ENCODE measurements at regions not wholly inside any gene's neighbourhood (a gene's known extent, or its start where the extent isn't known, plus 50 kb on each side); places are given as distances from the start of the nearest gene placed in this dataset.

DNA sequence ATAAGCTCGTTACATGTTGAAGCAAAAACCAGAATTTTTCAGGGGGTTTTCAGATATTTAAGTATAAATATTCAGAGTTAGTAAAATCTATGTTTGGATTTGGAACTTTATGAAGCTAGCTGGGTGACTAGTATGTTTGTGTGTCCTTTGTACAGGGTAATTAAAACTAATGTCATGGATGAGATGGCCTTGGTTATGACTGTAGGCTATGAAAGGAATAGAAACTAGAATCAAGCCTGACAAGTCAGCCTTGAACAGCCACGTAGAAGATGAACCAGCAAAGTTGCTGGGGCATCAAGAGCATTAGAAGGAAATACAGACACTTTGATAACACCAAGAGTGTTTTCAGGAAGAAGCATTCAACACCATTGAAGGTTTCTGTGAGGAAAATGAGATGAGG lies 825.1 kb upstream of the CNTNAP5 start:
- Histone ChIP-seq H3K9ac (ENCODE audit: low read depth in 1 of 2, low read length in 2 of 2) (no peak overlapping the region), H3K4me3 (ENCODE audit: low read length in 2 of 2) (no peak overlapping the region), H3K27ac (ENCODE audit: low read depth in 2 of 2, low read length in 2 of 2) (no peak overlapping the region), H3K27me3 (ENCODE audit: control insufficient read depth in 2 of 2, insufficient read depth in 2 of 2, low read length in 2 of 2) (no peaks in the 10 kb centered on the region), H3K4me1 (ENCODE audit: control insufficient read depth in 2 of 2, insufficient read depth in 2 of 2, low read length in 2 of 2) (no peaks in the 10 kb centered on the region), H3K9me3 (ENCODE audit: control insufficient read depth in 2 of 2, low read length in 2 of 2) (peaks cover 0 to 2% of the 10 kb centered on the region in 2 donors), H3K36me3 (ENCODE audit: control insufficient read depth in 2 of 2, insufficient read depth in 2 of 2, low read length in 2 of 2) (no peaks in the 10 kb centered on the region)

DNA sequence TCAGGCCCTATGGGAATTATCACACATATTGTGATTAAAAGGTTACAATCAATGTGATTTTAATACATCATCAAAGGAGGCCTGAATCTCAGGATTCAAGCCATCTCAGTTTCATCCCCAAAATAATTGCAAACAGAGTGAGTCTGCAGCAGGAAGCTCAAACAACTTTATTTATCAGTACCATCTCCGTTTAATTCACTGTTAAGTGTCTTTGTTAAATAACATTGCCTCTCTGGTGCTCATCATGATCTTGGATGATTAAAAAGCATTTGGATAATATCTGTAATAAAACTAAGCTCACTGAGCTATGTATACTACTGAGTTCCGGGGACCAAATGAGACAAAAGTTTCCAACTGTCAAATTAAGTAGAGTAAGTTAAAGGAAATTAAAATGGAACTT lies 817.8 kb upstream of the CNTNAP5 start:
- Histone ChIP-seq H3K4me1 (ENCODE audit: control insufficient read depth in 2 of 2, insufficient read depth in 2 of 2, low read length in 2 of 2) (no peaks in the 10 kb centered on the region), H3K9me3 (ENCODE audit: control insufficient read depth in 2 of 2, low read length in 2 of 2) (peaks cover 0 to 2% of the 10 kb centered on the region in 2 donors), H3K9ac (ENCODE audit: low read depth in 1 of 2, low read length in 2 of 2) (no peak overlapping the region), H3K27ac (ENCODE audit: low read depth in 2 of 2, low read length in 2 of 2) (no peak overlapping the region), H3K36me3 (ENCODE audit: control insufficient read depth in 2 of 2, insufficient read depth in 2 of 2, low read length in 2 of 2) (no peaks in the 10 kb centered on the region), H3K27me3 (ENCODE audit: control insufficient read depth in 2 of 2, insufficient read depth in 2 of 2, low read length in 2 of 2) (no peaks in the 10 kb centered on the region), H3K4me3 (ENCODE audit: low read length in 2 of 2) (no peak overlapping the region)

DNA sequence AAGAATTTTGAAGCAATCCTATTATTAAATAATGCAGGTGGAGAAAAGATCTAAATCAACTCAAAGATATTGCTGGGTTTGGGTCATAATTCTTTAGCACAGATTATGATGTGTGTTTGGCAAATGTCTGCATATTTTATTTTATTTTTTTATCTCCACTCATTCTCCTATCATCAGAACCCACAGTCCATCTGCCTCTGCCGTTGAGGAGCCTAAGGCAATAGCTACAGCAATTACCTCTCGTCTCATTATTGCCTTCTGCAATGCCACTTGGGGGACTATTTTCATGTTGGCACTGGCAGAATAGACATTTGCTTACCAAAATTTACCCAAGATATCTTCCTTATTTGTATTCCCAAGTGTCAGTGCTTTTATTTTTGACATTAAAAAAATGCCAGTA lies 815.9 kb upstream of the CNTNAP5 start:
- no peak overlapping the region for H3K9ac ChIP-seq (ENCODE audit: low read depth in 1 of 2, low read length in 2 of 2)
- no peaks in the 10 kb centered on the region for H3K36me3 ChIP-seq (ENCODE audit: control insufficient read depth in 2 of 2, insufficient read depth in 2 of 2, low read length in 2 of 2)

DNA sequence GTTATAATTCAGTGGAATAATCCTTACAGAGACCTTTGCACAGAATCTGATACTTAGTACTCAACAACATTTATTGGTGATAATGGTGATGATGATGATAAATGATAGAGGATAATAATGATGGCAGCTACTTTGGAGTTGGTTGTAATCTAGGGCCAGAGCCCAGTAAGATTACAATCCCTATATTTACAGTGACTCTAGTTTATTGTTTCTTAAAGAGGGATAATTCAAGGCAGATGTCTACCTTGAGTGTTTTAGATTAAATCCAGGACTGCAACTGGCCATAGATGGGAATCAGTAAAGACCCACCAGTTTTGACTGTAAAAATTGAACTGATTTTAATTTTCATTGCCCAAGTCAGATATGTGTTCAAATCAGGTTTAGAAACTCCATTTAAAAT lies 813.9 kb upstream of the CNTNAP5 start:
- Histone ChIP-seq H3K9me3 (ENCODE audit: control insufficient read depth in 2 of 2, low read length in 2 of 2) (no peaks in the 10 kb centered on the region), H3K36me3 (ENCODE audit: control insufficient read depth in 2 of 2, insufficient read depth in 2 of 2, low read length in 2 of 2) (no peaks in the 10 kb centered on the region), H3K27me3 (ENCODE audit: control insufficient read depth in 2 of 2, insufficient read depth in 2 of 2, low read length in 2 of 2) (no peaks in the 10 kb centered on the region), H3K4me1 (ENCODE audit: control insufficient read depth in 2 of 2, insufficient read depth in 2 of 2, low read length in 2 of 2) (no peaks in the 10 kb centered on the region), H3K4me3 (ENCODE audit: low read length in 2 of 2) (no peak overlapping the region), H3K9ac (ENCODE audit: low read depth in 1 of 2, low read length in 2 of 2) (no peak overlapping the region), H3K27ac (ENCODE audit: low read depth in 2 of 2, low read length in 2 of 2) (no peak overlapping the region)

More for the DNA sequence above, 815.9 kb upstream of the CNTNAP5 start:
- peaks cover 0 to 2% of the 10 kb centered on the region in 2 donors for H3K9me3 ChIP-seq (ENCODE audit: control insufficient read depth in 2 of 2, low read length in 2 of 2)
- H3K27ac ChIP-seq (ENCODE audit: low read depth in 2 of 2, low read length in 2 of 2) = no peak overlapping the region
- H3K27me3 ChIP-seq (ENCODE audit: control insufficient read depth in 2 of 2, insufficient read depth in 2 of 2, low read length in 2 of 2) = no peaks in the 10 kb centered on the region
- H3K4me1 ChIP-seq (ENCODE audit: control insufficient read depth in 2 of 2, insufficient read depth in 2 of 2, low read length in 2 of 2) = no peaks in the 10 kb centered on the region
- no peak overlapping the region for H3K4me3 ChIP-seq (ENCODE audit: low read length in 2 of 2)

DNA sequence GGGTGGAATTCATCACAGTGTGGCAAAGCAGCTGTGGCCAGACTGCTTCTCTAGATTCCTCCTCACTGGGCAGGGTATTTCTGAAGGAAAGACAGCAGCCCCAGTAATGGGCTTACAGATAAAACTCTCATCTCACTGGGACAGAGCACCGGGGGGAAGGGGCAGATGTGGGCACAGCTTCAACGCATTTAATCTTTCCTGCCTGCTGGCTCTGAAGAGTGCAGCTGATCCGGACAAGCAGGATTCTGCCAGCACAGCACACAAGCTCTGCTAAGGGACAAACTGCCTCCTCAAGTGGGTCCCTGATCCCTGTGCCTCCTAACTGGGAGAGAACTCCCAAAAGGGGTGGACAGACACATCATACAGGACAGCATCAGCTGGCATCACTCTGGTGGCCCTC lies 779.9 kb upstream of the CNTNAP5 start:
- Histone ChIP-seq H3K27ac (ENCODE audit: low read depth in 2 of 2, low read length in 2 of 2) (no peak overlapping the region), H3K4me3 (ENCODE audit: low read length in 2 of 2) (no peak overlapping the region), H3K9ac (ENCODE audit: low read depth in 1 of 2, low read length in 2 of 2) (no peak overlapping the region), H3K4me1 (ENCODE audit: control insufficient read depth in 2 of 2, insufficient read depth in 2 of 2, low read length in 2 of 2) (no peaks in the 10 kb centered on the region), H3K36me3 (ENCODE audit: control insufficient read depth in 2 of 2, insufficient read depth in 2 of 2, low read length in 2 of 2) (no peaks in the 10 kb centered on the region), H3K27me3 (ENCODE audit: control insufficient read depth in 2 of 2, insufficient read depth in 2 of 2, low read length in 2 of 2) (no peaks in the 10 kb centered on the region), H3K9me3 (ENCODE audit: control insufficient read depth in 2 of 2, low read length in 2 of 2) (no peaks in the 10 kb centered on the region)

DNA sequence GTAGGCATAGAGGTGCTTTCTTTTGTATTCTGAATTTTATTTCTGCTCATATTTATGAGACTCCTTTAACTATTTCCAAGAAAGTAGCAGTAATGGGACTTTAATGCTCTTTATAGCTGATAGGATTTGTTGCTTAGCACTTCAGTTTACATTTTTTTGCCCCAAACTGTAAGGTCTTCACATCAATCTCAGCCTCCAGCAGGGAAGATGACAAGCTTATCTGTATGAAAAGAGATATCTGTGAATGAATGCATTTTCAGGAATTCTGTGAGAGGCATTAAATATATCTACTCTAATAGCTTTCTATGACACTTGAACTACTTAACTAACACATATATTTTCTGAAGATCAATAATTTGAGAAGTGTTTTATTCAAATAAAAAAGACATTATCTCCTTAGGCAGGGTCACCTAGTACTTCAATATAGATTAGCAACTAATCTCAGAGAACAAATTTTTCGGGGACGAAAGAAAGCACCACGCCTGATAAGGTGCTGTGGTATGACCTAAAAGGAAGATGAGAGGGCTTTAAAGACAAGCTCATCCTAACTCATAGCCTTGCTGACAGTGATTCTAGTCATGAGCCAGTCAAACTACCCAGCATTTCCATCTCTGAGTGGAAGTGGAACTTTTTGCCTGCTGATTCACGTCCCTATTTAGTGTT lies 766.1 kb upstream of the CNTNAP5 start:
- Histone ChIP-seq H3K36me3 (ENCODE audit: control insufficient read depth in 2 of 2, insufficient read depth in 2 of 2, low read length in 2 of 2) (no peaks in the 10 kb centered on the region), H3K9ac (ENCODE audit: low read depth in 1 of 2, low read length in 2 of 2) (no peak overlapping the region), H3K4me3 (ENCODE audit: low read length in 2 of 2) (no peak overlapping the region), H3K27ac (ENCODE audit: low read depth in 2 of 2, low read length in 2 of 2) (no peak overlapping the region), H3K4me1 (ENCODE audit: control insufficient read depth in 2 of 2, insufficient read depth in 2 of 2, low read length in 2 of 2) (no peaks in the 10 kb centered on the region), H3K27me3 (ENCODE audit: control insufficient read depth in 2 of 2, insufficient read depth in 2 of 2, low read length in 2 of 2) (no peaks in the 10 kb centered on the region), H3K9me3 (ENCODE audit: control insufficient read depth in 2 of 2, low read length in 2 of 2) (no peaks in the 10 kb centered on the region)

DNA sequence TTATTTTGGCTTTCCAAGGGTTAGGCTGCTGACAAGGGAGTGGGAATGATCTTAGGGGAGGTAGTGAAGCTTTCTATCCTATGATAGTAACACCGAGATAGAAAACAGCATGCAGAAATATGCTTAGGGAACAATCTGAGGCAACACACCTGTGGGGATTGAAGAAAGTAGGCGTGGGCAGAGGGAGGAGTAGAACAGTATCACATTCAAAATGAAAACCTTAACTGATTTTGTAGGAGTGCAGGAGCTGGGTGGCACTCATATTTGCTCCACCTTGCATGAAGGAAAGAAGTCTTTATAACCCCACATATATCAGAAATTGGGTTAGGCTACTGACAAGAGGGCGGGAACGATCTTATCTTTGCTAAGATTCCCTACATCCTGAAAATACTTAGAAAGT lies 762.2 kb upstream of the CNTNAP5 start:
- Histone ChIP-seq H3K27me3 (ENCODE audit: control insufficient read depth in 2 of 2, insufficient read depth in 2 of 2, low read length in 2 of 2) (no peaks in the 10 kb centered on the region), H3K9ac (ENCODE audit: low read depth in 1 of 2, low read length in 2 of 2) (no peak overlapping the region), H3K9me3 (ENCODE audit: control insufficient read depth in 2 of 2, low read length in 2 of 2) (no peaks in the 10 kb centered on the region), H3K4me3 (ENCODE audit: low read length in 2 of 2) (no peak overlapping the region), H3K27ac (ENCODE audit: low read depth in 2 of 2, low read length in 2 of 2) (no peak overlapping the region), H3K4me1 (ENCODE audit: control insufficient read depth in 2 of 2, insufficient read depth in 2 of 2, low read length in 2 of 2) (no peaks in the 10 kb centered on the region), H3K36me3 (ENCODE audit: control insufficient read depth in 2 of 2, insufficient read depth in 2 of 2, low read length in 2 of 2) (no peaks in the 10 kb centered on the region)

DNA sequence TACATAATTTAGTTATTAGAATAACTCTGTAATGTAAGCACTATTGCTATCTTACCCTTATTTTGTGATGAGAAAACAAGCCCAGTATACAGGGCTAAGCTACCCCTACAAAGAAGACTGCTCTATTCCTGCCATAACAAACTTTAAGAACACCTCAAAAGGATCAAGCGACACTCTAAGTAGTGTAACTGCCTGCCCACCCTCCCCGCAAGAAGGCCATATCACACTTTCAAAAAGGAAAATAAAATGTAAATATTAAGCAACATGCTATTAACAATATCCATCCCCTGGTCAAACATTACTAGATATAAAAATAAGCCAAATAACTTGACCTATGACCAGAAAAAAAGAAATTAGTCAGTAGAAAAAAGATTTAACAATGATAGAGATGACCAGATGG lies 741.7 kb upstream of the CNTNAP5 start:
- H3K27ac ChIP-seq (ENCODE audit: low read depth in 2 of 2, low read length in 2 of 2) = no peak overlapping the region
- H3K27me3 ChIP-seq (ENCODE audit: control insufficient read depth in 2 of 2, insufficient read depth in 2 of 2, low read length in 2 of 2) = no peaks in the 10 kb centered on the region
- H3K36me3 ChIP-seq (ENCODE audit: control insufficient read depth in 2 of 2, insufficient read depth in 2 of 2, low read length in 2 of 2) = no peaks in the 10 kb centered on the region
- H3K4me3 ChIP-seq (ENCODE audit: low read length in 2 of 2) = no peak overlapping the region
- H3K9ac ChIP-seq (ENCODE audit: low read depth in 1 of 2, low read length in 2 of 2) = no peak overlapping the region
- H3K9me3 ChIP-seq (ENCODE audit: control insufficient read depth in 2 of 2, low read length in 2 of 2) = peaks cover 0 to 2% of the 10 kb centered on the region in 2 donors
- H3K4me1 ChIP-seq (ENCODE audit: control insufficient read depth in 2 of 2, insufficient read depth in 2 of 2, low read length in 2 of 2) = no peaks in the 10 kb centered on the region

DNA sequence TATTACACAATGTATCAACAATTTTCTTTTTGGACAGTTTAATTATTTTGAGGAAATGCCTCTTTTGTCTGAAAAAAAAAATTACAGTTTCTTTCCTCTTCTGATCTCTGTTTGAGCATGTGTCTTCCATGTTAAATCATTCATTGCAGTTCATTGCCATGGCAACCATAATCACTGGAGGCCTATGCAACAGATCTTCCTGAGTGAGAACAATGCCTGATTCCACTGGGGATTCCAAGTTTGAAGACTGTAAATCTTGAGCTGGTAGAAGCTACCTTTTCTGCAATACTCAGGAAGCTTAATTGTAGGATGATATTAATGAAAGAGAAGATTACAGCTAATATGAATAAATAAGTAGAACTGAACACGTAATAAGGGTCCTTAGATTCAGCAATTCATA lies 721.4 kb upstream of the CNTNAP5 start:
- Histone ChIP-seq H3K4me3 (ENCODE audit: low read length in 2 of 2) (no peak overlapping the region), H3K27ac (ENCODE audit: low read depth in 2 of 2, low read length in 2 of 2) (no peak overlapping the region), H3K9me3 (ENCODE audit: control insufficient read depth in 2 of 2, low read length in 2 of 2) (no peaks in the 10 kb centered on the region), H3K9ac (ENCODE audit: low read depth in 1 of 2, low read length in 2 of 2) (no peak overlapping the region), H3K4me1 (ENCODE audit: control insufficient read depth in 2 of 2, insufficient read depth in 2 of 2, low read length in 2 of 2) (no peaks in the 10 kb centered on the region), H3K36me3 (ENCODE audit: control insufficient read depth in 2 of 2, insufficient read depth in 2 of 2, low read length in 2 of 2) (no peaks in the 10 kb centered on the region), H3K27me3 (ENCODE audit: control insufficient read depth in 2 of 2, insufficient read depth in 2 of 2, low read length in 2 of 2) (no peaks in the 10 kb centered on the region)
